Femur (tissue), 1 donor: ENCODE measurements at regions not wholly inside any gene's neighbourhood (a gene's known extent, or its start where the extent isn't known, plus 50 kb on each side); places are given as distances from the start of the nearest gene placed in this dataset.

Experiments used
- DNase-seq: peaks from one replicate; pipeline ENCODE4 v3.0.0-alpha.2; 2017

DNA sequence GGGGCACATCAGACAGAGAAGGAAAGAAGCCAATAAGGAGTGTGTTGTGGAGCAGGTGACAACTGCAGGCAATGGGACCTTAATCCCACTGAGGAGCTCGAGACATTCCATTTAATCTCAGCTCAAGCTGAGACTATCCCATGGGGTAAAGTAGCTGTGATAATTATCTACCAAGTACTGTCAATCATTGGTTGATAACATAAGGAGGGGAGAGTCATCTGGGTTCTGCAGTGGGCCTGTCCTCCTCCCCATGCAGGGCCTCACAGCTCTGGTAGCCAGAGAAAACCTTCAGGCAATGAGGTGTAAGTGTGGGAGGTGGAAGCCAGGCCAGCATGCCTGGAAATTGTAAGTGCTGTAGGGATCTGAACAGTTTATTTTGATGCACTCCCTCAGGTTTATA lies 375.0 kb upstream of the ARID1B start:
- no peak for DNase-seq

DNA sequence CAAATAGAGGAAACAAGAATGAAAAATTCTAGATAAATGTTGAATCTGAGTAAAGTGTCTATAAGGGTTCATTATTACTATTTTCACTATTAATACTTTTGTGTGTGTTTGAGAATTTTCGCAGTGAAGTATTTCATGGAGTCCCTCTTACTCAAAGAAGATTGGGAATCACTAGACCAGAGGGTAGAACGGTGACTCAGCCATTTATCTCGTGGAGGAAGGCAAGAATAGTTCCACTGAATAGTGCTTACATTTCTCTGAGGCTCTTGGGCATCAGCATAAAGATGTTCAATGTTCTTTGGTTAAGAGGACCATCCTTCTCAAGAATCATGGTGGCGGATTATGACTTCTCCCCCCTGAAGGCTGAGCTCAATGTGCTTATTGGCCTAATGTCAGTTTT lies 376.7 kb upstream of the ARID1B start:
- DNase-seq, result no peak

DNA sequence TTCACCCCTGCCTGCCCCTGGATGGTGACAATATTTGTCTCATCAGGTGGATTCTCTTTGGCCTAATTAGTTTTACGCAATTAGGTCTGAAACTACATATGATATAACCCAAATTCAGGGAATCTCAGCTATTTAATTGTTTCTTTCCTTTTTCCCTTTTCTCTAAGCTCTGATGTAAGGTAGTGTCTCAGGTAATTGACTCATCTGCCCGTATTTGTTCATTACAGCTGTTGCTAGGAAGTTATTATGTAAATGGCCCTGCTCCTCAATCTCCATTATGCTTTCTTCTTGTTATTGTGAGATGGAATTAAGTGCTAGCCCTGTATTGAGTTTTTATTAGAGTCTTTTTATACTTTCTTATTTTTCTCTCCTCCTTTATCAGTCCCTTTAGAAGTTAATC lies 378.2 kb upstream of the ARID1B start:
- no peak for DNase-seq

DNA sequence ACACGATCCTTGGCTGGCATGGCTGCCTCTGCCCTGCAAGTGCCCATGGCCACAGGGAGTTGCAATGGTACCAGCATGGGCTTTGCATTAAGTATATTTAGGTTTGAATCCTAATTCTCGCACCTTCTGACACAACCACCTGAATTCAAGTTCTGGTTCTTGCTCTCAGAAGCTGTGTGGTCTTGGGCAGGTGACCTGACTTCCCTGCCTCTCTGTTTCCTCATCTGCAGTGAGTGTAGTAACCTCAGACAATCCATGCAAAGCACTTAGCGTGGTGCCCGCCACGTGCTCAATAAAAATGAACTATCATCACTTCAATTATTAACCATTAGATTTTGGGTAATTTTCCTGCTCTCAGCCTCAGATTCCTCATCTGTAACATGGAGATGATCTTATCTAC lies 378.8 kb upstream of the ARID1B start:
- no peak for DNase-seq

DNA sequence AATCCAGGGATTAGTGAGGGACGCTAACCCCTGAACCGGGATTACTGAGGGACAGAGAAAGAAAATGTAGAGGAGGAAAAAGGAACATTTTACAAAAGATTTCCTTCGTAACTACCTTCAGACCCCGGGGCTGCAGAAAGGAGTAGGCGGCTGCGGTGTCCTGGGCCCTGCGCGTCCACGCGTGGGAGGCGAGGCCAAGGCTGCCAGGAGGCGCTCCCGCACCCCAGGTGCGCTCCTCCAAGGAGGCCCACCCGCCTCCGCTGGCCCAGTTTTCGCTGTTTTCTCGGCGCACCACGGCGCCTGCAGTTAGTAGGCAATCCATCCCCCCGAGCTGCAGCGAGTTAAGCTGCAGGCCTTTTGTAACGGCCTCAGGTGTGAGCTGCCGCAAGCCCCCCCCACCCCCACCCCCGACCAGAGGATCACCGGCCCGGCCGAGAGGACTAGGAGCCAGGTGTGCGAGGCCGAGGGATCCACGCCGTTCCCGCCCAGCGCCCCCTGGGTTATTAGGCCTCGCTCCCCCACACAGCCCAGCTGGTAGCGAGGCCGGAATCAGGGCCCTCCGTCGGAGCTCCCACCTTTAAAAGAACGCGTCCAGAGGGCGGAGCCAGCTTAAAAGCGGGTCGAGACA lies 380.3 kb upstream of the ARID1B start:
- no peak for DNase-seq

DNA sequence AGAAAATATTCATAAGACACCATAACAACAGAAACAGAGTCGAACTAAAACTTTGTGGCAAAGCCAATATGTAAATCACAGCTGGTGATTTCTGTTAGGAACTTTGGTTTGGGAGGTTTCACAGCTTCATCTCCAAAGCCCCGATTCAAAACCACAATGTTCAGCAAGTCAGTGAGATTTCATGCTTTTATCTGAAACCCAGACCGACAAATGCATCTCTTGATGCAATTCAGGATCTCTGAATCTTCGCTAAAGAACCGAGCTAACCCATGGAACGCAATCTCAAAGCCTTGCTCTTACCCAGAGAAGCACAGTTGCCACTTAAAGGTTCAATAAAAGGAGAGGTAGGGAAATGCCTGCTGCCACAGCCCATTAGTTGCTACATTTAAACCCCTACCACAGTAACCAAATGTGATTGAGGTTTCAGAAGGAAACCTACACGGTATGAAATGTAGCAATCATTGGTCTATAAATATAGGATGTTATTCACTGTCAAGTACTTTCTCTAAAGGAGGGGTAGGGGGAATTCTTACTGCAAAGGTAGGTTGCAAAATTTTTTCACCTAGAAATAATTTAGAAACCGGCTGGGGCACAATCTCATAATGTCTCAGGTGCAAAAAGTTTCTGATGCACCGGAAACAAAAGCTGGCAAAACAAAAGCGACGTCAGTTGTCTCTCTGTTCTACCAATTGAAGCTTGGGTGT lies 381.0 kb upstream of the ARID1B start:
- no peak for DNase-seq

DNA sequence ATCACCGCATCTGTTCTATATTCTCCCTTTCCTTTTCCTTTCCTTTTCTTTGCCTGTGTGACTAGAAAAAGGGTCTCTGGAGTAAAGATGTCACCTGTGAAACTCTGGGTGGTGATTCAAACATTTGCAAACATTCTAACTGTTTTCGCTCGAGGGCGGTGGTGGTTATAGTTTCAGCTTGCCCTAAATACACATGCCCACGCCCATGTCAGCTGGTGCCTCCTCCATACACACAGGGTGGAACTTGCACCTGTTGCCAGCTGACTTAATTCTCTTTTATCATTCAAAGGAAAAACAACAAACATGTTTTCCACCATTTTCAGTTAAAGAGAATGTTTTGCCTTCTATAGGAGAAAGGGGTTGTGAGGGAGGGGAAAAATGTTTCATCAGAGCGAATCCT lies 381.9 kb upstream of the ARID1B start:
- DNase-seq, result peak; percentile 39

DNA sequence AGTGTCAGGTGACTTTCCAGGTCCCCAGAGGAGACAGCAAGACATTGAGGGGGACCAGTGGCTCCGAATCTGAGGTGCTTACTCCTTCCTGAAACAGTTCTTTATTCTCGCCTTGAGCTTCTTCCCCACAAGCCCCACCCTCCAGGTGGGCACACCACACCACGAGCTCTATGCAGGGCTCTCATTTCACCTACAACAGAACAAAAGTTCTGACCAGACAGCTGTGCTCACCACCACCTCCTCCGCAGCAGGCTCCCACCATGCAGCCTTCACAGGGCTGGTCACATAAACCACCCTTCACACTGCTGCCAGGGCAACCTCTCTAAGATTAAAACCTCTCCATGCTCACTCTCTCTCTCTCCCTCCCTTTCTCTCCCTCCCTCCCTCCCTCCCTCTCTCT lies 384.5 kb upstream of the ARID1B start:
- DNase-seq, result no peak

DNA sequence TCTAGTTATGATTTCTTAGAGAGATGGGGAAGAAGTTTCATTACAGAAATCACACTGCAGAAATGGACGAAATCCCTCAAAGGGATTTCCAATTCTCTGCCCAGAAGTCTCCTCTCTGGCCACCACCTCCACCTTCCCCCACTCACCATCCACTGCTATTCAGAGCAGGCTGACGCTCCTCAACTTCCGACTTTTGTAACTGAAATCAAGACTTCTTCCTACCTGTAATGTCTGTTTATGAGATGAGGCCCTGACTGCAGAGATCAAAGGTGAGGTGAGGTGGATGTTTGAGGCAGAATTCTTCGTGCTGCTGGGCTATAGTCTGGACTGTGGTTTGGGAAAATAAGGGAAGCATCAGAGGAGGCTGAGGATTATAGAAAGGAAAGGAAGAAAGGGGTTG lies 385.2 kb upstream of the ARID1B start:
- no peak for DNase-seq

DNA sequence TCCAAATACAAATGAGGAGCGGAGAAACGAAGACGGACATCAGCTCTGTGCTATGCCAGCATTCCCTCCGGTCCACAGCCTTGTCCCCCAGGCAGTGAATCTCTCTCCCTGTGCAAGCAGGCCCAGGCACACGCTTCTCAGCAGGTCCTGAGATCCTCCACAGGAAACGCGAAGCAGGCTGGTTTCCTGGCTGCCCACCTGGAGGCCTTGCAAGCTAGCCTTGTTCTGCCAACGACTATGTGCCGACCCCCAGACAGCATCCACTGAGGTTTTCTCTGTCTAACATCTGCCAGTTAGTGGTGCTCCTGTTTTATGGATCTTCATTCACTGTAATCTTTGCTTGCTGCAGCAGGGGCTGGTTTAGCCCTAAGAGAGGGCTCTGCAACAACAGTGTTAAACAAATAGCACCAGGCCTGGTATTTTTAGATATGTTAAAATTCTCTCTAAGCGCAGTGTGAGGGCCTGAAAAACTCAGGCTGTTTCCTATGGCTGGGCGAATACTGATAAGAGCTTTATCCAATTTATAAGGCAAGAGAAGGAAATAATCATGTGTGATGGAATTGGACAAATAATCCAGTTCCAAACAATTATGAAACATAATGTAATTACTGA lies 386.0 kb upstream of the ARID1B start:
- DNase-seq, result no peak

DNA sequence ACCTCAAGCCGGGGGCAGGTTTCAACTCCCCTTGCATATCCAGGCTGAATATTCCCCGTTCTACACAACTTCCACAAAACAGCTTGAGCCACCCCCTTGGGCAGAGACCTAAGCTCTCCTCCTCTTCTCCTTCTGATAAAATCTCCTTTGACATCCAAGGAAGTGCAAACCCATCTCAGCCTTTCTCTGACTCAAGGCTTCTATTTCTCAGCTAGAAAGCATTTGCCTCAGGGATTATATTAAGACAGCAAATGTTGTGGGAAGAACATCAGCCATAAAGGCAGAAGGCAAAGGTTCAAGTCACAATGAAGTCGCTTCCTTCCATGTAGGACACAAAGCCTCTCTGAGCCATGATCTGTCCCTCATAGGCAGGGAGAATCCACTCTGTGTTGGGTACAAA lies 386.6 kb upstream of the ARID1B start:
- no peak for DNase-seq

DNA sequence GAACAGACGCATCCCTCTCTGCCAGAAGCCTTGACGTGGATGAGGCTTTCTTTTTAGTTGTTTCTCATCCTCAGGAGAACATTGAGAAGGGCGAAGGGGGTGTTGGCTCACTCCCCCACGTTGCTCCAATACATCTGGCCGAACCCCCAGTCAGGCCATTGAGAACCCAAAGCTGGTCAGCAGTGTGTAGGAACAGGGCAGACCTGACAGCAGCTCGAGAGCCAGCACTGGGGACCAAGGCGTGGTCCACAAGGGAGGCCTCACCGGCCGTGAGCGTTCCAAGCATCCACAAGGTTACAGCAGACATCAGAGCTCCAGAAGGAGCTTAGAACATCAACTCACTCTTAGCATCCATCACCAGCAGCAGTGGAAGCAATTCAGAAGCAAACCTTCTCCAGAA lies 387.9 kb upstream of the ARID1B start:
- no peak for DNase-seq

DNA sequence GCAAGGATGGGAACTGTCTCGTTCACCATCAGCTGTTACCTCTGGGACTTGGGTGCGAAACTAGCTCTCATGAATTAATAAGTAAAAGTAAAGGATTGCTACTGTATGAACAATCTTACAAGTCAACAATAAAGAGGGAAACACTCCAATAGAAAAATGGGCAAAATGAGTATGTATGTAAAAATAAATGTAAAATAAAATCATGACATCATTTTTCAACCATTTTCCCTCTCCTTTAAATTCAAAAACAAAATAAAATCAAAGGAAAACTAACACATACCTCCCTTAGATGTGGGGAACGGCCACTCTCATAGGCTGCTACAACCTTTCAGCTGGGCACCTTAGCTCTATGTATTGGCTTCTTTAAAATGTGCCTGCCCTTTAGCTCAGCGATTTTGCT lies 389.7 kb upstream of the ARID1B start:
- no peak for DNase-seq

DNA sequence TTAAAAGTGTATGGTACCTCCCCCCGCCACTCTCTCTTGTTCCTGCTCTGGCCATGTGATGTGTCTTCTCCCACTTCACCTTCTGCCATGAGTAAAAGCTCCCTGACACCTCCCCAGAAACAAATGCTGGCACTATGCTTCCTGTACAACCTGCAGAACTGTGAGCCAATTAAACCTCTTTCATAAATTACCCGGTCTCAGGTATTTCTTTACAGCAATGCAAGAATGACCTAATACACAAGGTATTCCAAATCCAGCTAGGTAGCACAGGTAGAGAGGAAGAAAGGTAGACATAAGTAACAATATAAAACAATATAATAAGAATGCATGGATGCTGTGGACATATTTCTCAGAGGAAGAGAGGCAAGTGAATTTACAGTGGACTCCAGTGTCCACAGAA lies 394.1 kb upstream of the ARID1B start:
- no peak for DNase-seq

DNA sequence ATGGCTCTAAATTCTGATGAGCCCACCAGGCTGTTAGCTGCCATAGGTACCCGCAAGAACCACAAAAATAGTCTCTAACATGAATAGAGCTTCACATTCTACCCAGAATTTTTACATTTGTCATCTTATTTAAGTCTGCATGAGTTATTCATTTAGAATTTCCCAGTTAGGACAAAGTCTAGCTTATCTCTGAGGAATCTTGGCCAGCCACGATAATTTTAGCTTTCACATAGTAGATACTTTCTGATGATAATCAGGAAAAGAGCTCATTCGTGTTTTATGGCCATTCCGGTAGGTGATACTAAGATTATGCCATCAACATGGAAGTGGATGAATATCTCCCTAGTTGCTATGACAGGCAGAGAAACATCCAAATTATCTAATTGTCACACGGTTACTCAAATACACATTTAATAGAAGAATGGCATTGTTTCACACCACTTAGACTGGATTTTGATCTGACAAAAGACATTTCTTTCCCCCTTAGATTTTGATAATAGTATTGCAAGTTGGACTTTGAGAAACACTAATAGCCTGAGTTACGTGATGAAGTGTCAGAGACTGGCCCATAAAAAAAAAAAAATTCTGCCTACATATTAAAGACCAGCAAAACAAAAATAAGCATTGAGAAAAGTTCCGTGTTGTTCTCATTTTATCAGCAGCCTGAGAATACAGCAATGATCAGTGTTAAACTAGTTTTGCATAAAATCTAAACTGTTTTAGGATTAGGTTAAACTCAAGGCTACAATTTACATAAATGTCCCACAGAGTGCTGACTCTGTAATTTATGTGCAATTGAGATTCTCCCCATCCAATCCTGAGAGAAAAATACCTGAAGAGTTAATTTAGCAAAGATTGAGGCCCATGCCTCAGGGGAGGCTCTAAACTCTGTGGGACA lies 397.5 kb upstream of the ARID1B start:
- no peak for DNase-seq

DNA sequence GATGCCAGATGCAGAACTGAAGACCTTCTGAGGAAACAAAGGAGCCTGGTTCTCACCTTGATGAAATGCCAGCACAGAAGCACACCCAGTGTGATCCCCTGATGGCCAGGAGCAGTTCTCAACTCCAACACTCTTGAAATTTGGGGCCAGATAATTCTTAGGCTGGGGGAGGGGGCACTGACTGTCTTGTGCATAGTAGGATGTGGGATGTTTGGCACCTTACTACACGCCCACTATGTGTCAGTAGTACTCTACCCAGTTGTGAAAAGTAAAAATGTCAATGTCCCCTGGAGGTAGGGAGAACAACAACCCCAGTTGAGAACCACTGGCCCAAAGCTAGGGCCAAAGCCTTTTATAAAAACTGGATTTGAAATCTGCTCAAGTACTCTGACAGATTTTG lies 398.3 kb upstream of the ARID1B start:
- no peak for DNase-seq

DNA sequence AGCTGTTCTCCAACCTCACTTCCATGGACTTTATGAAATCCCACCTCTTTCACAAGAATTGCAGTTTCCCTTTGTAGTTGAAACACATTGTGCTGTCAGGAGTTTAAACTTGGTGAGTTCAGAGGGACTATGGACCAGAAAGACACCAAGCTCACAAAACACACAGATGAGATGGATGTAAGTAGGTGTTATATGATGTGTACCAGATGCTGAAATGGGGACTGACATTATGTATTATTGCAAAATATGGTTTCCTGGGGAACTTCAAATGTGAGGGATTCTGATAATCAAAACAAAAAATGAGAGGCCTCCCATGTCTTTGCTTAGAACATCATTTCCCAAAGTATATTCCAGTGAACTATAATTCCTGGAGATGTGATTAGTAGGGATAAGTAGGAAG lies 401.1 kb upstream of the ARID1B start:
- DNase-seq, result no peak

DNA sequence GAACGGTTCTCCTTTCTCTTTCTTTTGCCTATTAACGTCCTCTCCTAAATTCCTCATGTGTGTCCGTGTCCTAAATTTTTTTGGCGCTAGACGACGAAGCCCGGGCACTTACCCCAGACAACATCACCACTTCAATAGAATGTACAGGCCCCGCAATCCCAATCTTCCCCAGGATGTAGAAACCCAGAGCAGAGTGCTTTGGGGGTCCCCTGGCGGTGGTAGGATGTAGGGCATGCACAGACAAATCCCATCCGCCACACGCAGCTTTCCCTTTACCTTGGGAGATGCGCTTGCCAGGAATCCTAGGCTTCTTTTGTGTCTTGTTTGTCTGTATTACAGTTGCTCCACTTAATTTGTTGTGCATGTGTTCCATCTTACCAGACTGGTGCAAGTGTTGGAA lies 417.3 kb upstream of the ARID1B start:
- DNase-seq, result no peak

DNA sequence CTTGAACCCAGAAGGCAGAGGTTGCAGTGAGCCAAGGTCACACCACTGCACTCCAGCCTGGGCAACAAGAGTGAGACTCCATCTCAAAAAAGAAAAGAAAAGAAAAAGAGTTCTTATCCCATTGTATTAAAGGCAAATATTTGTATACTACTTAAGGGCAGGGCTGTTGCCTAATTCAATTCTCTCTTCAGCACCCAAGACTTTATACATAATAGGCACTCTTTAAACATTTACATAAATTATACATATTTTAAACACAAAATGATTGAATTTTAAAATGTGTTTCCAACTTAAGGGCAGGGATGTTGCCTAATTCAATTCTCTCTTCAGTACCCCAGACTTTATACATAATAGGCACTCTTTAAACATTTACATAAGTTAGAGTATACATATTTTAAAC lies 424.3 kb upstream of the ARID1B start:
- DNase-seq, result no peak

DNA sequence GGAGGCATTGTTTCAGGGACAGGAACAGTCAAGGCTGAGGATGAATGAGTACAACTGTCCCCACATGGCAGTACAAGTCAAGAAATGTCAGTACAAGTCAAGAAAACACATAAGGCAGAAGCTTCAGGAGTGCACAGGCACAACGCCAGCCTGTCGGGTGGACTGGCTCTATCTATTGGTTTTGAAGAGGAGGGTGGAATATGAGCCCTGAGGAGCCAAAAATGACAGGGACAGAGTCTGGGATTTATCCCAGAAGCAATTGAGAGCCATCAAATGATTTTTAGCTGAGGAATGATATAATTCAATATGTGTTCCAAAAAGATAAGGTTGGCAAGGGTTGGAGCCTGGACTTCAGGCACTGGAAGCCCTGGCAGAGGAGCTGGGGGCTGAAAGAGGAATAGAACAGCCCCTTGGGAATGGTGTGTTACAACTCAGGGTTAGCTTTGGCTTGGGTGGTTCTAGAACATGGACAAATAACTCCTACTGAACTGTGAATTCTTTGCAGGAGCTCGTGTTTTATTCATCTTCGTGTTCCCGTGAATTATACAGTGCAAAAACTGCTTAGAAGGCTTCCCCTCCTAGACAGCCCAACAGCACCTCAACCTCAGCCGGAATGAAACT lies 425.7 kb upstream of the ARID1B start:
- no peak for DNase-seq

DNA sequence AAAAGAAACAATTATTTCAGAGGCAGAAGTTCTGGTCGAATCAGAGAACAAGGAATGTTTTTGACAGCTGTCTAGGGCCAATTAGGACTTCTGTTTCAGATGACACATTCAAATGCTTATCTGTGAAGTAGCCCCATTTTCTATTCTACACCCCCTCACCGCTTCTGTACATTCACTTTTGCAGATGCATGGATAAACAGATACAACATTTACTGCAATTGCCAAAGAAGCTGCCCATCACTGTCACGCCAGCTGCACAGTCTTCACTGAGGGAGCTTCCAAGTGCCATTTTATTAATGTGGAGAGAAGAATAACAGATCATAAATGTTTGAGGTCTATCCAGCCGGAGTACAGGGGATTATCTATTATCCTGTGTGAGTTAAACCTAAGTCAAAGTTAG lies 426.8 kb upstream of the ARID1B start:
- no peak for DNase-seq

DNA sequence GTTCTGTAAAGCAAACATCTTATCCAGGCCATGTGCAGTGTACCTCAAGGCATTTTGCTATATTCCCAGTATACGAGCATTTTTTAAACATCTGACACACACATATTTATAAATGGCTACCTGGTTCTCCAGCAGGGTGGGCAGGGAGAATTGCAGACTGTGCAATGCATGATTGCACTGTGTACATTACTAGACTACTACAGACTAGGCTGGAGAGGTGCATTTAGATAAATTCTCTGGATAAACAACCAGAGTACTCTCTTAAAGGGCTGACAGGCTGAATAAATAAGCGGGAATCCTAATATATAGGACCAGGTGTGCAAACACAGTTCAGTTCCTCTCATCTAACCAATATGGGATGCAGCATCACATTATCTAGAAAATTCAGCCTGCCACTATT lies 428.3 kb upstream of the ARID1B start:
- DNase-seq, result no peak

DNA sequence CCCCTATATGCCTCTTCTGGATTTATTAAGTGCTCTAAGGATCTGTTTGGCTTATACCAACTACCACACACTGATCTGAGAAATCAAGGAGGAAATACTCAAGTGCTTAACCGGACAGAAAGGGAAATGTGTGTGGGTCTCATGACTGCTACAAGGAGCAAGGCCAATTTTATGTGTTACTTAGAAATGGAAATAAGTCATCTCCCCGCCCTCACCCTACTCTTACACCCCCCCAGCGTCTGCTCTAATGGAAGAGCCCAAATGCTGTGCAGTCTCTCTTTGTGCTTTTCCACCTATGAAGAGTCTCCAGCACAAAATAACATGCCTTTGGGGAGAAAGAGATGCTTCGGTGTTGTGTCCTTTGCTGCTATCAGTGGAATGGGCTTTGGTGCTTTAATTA lies 428.8 kb upstream of the ARID1B start:
- DNase-seq, result no peak
